H1 (cell line): ENCODE measurements at regions not wholly inside any gene's neighbourhood (a gene's known extent, or its start where the extent isn't known, plus 50 kb on each side); places are given as distances from the start of the nearest gene placed in this dataset.

ENCODE experiments used
- CTCF ChIA-PET: fragments of 300-600 bp; sonication (Branson Sonifier 250); formaldehyde crosslinking; loops from one replicate; lab custom pipeline; 2021; ENCODE audit not compliant: partially characterized antibody; lab: Charles Lee
- POLR2A ChIA-PET: fragments of 300-600 bp; sonication (Branson Sonifier 250); formaldehyde crosslinking; loops from one replicate; lab custom pipeline; 2021; ENCODE audit warnings: inconsistent platforms; ENCODE audit not compliant: partially characterized antibody; lab: Charles Lee
- DNase-seq, 2 experiments: peaks; one replicate each; pipeline versions ENCODE4 v3.0.0 to v3.0.0-alpha.2; 2010 to 2022; ENCODE audit warnings: low spot score in 2 of 2, low read depth in 1 of 2, mixed read lengths in 1 of 2
- FAIRE-seq: peaks from 2 replicates; lab custom pipeline; 2011; peaks lifted over from hg19 to GRCh38; lab: Jason Lieb, UNC
- H2AFZ ChIP-seq: 2 replicates; pipeline ENCODE4 v1.8.1; 2012; ENCODE audit warnings: low read length, inconsistent platforms
- H2AK5ac ChIP-seq: 2 replicates; pipeline ENCODE4 v1.6.1; 2013; ENCODE audit warnings: low read depth, low read length
- H2BK120ac ChIP-seq: replicated peaks from 2 replicates; pipeline ENCODE3; 2013; ENCODE audit warnings: low read depth, low read length, inconsistent platforms
- H2BK12ac ChIP-seq: 2 replicates; pipeline ENCODE4 v1.6.1; 2013; ENCODE audit warnings: low read depth, low read length
- H2BK15ac ChIP-seq: 2 replicates; pipeline ENCODE4 v1.6.1; 2013; ENCODE audit warnings: low read length
- H2BK20ac ChIP-seq: 2 replicates; pipeline ENCODE4 v1.6.1; 2013; ENCODE audit warnings: low read length
- H2BK5ac ChIP-seq: 2 replicates; pipeline ENCODE4 v1.6.1; 2013; ENCODE audit warnings: low read depth, low read length
- H3K14ac ChIP-seq: 2 replicates; pipeline ENCODE4 v1.6.1; 2013; ENCODE audit warnings: inconsistent platforms; ENCODE audit not compliant: insufficient read length
- H3K18ac ChIP-seq: 2 replicates; pipeline ENCODE4 v1.6.1; 2013; ENCODE audit warnings: low read length; ENCODE audit errors: extremely low read depth
- H3K23ac ChIP-seq: 2 replicates; pipeline ENCODE4 v1.6.1; 2013; ENCODE audit warnings: inconsistent platforms; ENCODE audit not compliant: insufficient read length
- H3K23me2 ChIP-seq: 2 replicates; pipeline ENCODE4 v1.6.1; 2013; ENCODE audit warnings: low read depth, low read length
- H3K27ac ChIP-seq: 2 replicates; pipeline ENCODE4 v1.6.1; 2011; ENCODE audit warnings: low read depth, low read length, inconsistent platforms
- H3K27me3 ChIP-seq, 4 experiments: replicated peaks in 1 of 4; 1 replicate in 1 of 4; 2 replicates in 3 of 4; pipeline versions ENCODE4 v1.6.1 to v1.8.1; 2011 to 2013; ENCODE audit warnings: low read length in 3 of 4, mild to moderate bottlenecking in 3 of 4, inconsistent platforms in 2 of 4, mixed read lengths in 2 of 4, moderate library complexity in 1 of 4; ENCODE audit not compliant: control insufficient read depth in 3 of 4, insufficient read depth in 3 of 4; ENCODE audit errors: extremely low read depth in 1 of 4
- H3K36me3 ChIP-seq, 4 experiments: 2 replicates each; pipeline versions ENCODE4 v1.6.1 to v1.8.1; 2011 to 2013; ENCODE audit warnings: mild to moderate bottlenecking in 4 of 4, low read length in 3 of 4, moderate library complexity in 2 of 4, control low read depth in 1 of 4, inconsistent platforms in 1 of 4; ENCODE audit not compliant: insufficient read depth in 4 of 4, control insufficient read depth in 2 of 4
- H3K4ac ChIP-seq: replicated peaks from 2 replicates; pipeline ENCODE3; 2013; ENCODE audit warnings: low read length, low read depth, mixed read lengths, inconsistent platforms; ENCODE audit not compliant: insufficient read length
- H3K4me1 ChIP-seq, 4 experiments: replicated peaks in 1 of 4; 1 replicate in 1 of 4; 2 replicates in 3 of 4; pipeline versions ENCODE4 v1.6.1 to v1.8.1; 2011 to 2013; ENCODE audit warnings: low read length in 3 of 4, inconsistent platforms in 2 of 4, mixed read lengths in 1 of 4; ENCODE audit not compliant: insufficient read depth in 4 of 4, control insufficient read depth in 3 of 4
- H3K4me2 ChIP-seq, 2 experiments: 2 replicates each; pipeline versions ENCODE4 v1.6.1 to v1.8.1; 2011 to 2013; ENCODE audit warnings: low read depth in 2 of 2, low read length in 2 of 2, control low read depth in 1 of 2, inconsistent platforms in 1 of 2, mild to moderate bottlenecking in 1 of 2; ENCODE audit not compliant: insufficient read depth in 1 of 2
- H3K4me3 ChIP-seq, 4 experiments: fragments of 200-600, 300-600 bp in 1 of 4; sonication (generic), shearing (Covaris generic), sonication (Bioruptor Twin) in 1 of 4; 2 replicates each; pipeline versions ENCODE4 v1.5.1 to v1.8.1; 2011 to 2016; ENCODE audit warnings: low read length in 4 of 4, low read depth in 3 of 4, control low read depth in 2 of 4, inconsistent platforms in 2 of 4, mild to moderate bottlenecking in 2 of 4, mixed read lengths in 1 of 4, moderate library complexity in 1 of 4; ENCODE audit not compliant: insufficient read depth in 2 of 4; ENCODE audit errors: extremely low read depth in 1 of 4
- H3K56ac ChIP-seq: replicated peaks from 2 replicates; pipeline ENCODE3; 2013; ENCODE audit warnings: low read depth, mild to moderate bottlenecking, mixed read lengths, low read length, inconsistent platforms; ENCODE audit not compliant: insufficient read length
- H3K79me1 ChIP-seq: 2 replicates; pipeline ENCODE4 v1.6.1; 2013; ENCODE audit warnings: low read depth, low read length, control low read depth
- H3K79me2 ChIP-seq, 2 experiments: 2 replicates each; pipeline versions ENCODE4 v1.6.1 to v1.8.1; 2012 to 2013; ENCODE audit warnings: low read length in 2 of 2, mild to moderate bottlenecking in 2 of 2, inconsistent platforms in 1 of 2; ENCODE audit not compliant: insufficient read depth in 2 of 2, control insufficient read depth in 1 of 2
- H3K9ac ChIP-seq, 4 experiments: replicated peaks in 1 of 4; 1 replicate in 1 of 4; 2 replicates in 3 of 4; pipeline versions ENCODE4 v1.6.1 to v1.8.1; 2011 to 2013; ENCODE audit warnings: low read depth in 3 of 4, low read length in 3 of 4, control low read depth in 2 of 4, mild to moderate bottlenecking in 2 of 4, moderate library complexity in 2 of 4, inconsistent platforms in 1 of 4; ENCODE audit errors: extremely low read depth in 1 of 4
- H3K9me3 ChIP-seq, 2 experiments: 2 replicates each; pipeline versions ENCODE4 v1.6.1 to v1.8.1; 2012 to 2013; ENCODE audit warnings: mild to moderate bottlenecking in 2 of 2, moderate library complexity in 2 of 2, control low read depth in 1 of 2, inconsistent platforms in 1 of 2, low read depth in 1 of 2, low read length in 1 of 2, mixed read lengths in 1 of 2; ENCODE audit not compliant: insufficient read depth in 2 of 2
- H4K20me1 ChIP-seq, 2 experiments: replicated peaks in 1 of 2; 2 replicates each; pipeline versions ENCODE3 to v1.8.1; 2011 to 2013; ENCODE audit warnings: inconsistent platforms in 2 of 2, low read length in 2 of 2, mild to moderate bottlenecking in 1 of 2; ENCODE audit not compliant: insufficient read depth in 2 of 2, control insufficient read depth in 1 of 2
- H4K5ac ChIP-seq: 2 replicates; pipeline ENCODE4 v1.6.1; 2013; ENCODE audit warnings: low read length, low read depth, mixed read lengths, inconsistent platforms; ENCODE audit not compliant: insufficient read length
- H4K8ac ChIP-seq: 2 replicates; pipeline ENCODE4 v1.8.0; 2013; ENCODE audit warnings: mild to moderate bottlenecking, moderate library complexity, low read length, inconsistent platforms; ENCODE audit not compliant: insufficient read depth; ENCODE audit errors: extremely low read depth
- H4K91ac ChIP-seq: replicated peaks from 2 replicates; pipeline ENCODE3; 2013; ENCODE audit warnings: low read length, mixed read lengths, inconsistent platforms; ENCODE audit not compliant: insufficient read length
- CREB1 ChIP-seq: IDR thresholded peaks from 2 replicates; pipeline ENCODE4 v1.6.1; 2012; ENCODE audit warnings: inconsistent platforms
- EGR1 ChIP-seq: IDR thresholded peaks from 2 replicates; pipeline ENCODE4 v1.6.1; 2011; ENCODE audit warnings: low read depth, low read length, borderline replicate concordance
- MAFK ChIP-seq: IDR thresholded peaks from 2 replicates; pipeline ENCODE4 v1.6.1; 2012; ENCODE audit warnings: low read depth, mild to moderate bottlenecking, improper control_type of control experiment, low read length
- POLR2AphosphoS5 ChIP-seq: IDR thresholded peaks from 2 replicates; pipeline ENCODE4 v1.6.1; 2011; ENCODE audit warnings: low read depth, low read length
- RBBP5 ChIP-seq: IDR thresholded peaks from 2 replicates; pipeline ENCODE4 v1.7.1; 2012; ENCODE audit warnings: low read depth, mild to moderate bottlenecking, inconsistent platforms, low read length, moderate library complexity, borderline replicate concordance
- SP2 ChIP-seq: IDR thresholded peaks from 2 replicates; pipeline ENCODE4 v1.6.1; 2012; ENCODE audit warnings: mild to moderate bottlenecking, low read length, inconsistent platforms
- TBP ChIP-seq: IDR thresholded peaks from 2 replicates; pipeline ENCODE4 v1.6.1; 2011; ENCODE audit warnings: low read depth, low read length, improper control_type of control experiment
- WGBS, 2 experiments: shearing (Covaris generic) in 1 of 2; methylation state at CpG; one replicate each; pipeline versions ENCODE4 v1.1.6 to v1.1.7; 2013 to 2015; ENCODE audit warnings: low lambda C conversion rate in 2 of 2, mixed read lengths in 2 of 2, inconsistent platforms in 1 of 2, low coverage in 1 of 2, missing lambda C conversion rate in 1 of 2; ENCODE audit not compliant: insufficient replicate concordance in 2 of 2, insufficient coverage in 1 of 2, insufficient read length in 1 of 2; ENCODE audit errors: extremely low coverage in 1 of 2, missing lambda C conversion rate in 1 of 2; 5-methylcytosine and 5-hydroxymethylcytosine counted together
- TF ChIP-seq, protein P1 (sequence below): IDR thresholded peaks from 2 replicates; pipeline ENCODE4 v1.6.1; 2012; ENCODE audit warnings: inconsistent platforms

- no peak overlapping the region for H4K5ac ChIP-seq
- FAIRE-seq (no peak), DNase-seq (no peak)
- H3K23me2 ChIP-seq = no peaks in the 10 kb centered on the region
- H3K18ac ChIP-seq = no peak overlapping the region
- WGBS, 2 experiments = 94% methylated on average over 1 of the region's 1 CpG; no CpG with 5 or more reads in 1 of the 2 experiments
- no peaks in the 10 kb centered on the region for H3K9me3 ChIP-seq
- no peak overlapping the region for H2BK120ac ChIP-seq
- H3K36me3 ChIP-seq = no peaks in the 10 kb centered on the region
- no peak overlapping the region for H3K4ac ChIP-seq
- no peak overlapping the region for H3K14ac ChIP-seq
- no peak overlapping the region for H3K4me2 ChIP-seq
- no peak overlapping the region for H3K23ac ChIP-seq
- H4K8ac ChIP-seq = no peak overlapping the region
- no peak overlapping the region for H3K9ac ChIP-seq
- H3K27me3 ChIP-seq = no peaks in the 10 kb centered on the region
- no peak overlapping the region for H2AK5ac ChIP-seq
- H2BK5ac ChIP-seq = no peak overlapping the region
- H3K79me1 ChIP-seq = no peaks in the 10 kb centered on the region
- H3K4me3 ChIP-seq = no peak overlapping the region
- no peaks in the 10 kb centered on the region for H4K20me1 ChIP-seq
- no peak overlapping the region for H2BK15ac ChIP-seq
- H3K4me1 ChIP-seq = no peaks in the 10 kb centered on the region
- POLR2A ChIA-PET = no interaction called here
- H3K27ac ChIP-seq = no peak overlapping the region
- H2BK12ac ChIP-seq = no peak overlapping the region
- CTCF ChIA-PET = no interaction called here
- no peak overlapping the region for H2AFZ ChIP-seq
- H4K91ac ChIP-seq = no peak overlapping the region
- no peak overlapping the region for H3K56ac ChIP-seq
- no peak overlapping the region for H2BK20ac ChIP-seq
- no peaks in the 10 kb centered on the region for H3K79me2 ChIP-seq
- TF ChIP-seq CREB1 (no peak), MAFK (no peak), SP2 (no peak), EGR1 (no peak), RBBP5 (no peak), POLR2AphosphoS5 (no peak), TBP (no peak)
- TF ChIP-seq, protein P1, sequence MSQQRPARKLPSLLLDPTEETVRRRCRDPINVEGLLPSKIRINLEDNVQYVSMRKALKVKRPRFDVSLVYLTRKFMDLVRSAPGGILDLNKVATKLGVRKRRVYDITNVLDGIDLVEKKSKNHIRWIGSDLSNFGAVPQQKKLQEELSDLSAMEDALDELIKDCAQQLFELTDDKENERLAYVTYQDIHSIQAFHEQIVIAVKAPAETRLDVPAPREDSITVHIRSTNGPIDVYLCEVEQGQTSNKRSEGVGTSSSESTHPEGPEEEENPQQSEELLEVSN = no peak
Observed at GRCh38 chr13:89486709-89487108, 1815.5 kb downstream of the SLITRK5 start.
